IMR-90 (cell line): ENCODE measurements at regions not wholly inside any gene's neighbourhood (a gene's known extent, or its start where the extent isn't known, plus 50 kb on each side); places are given as distances from the start of the nearest gene placed in this dataset.

Experiments used
- ATAC-seq: fragments of 200-7000 bp; cut with Tn5 transposase; 2 replicates; pipeline ENCODE4 v1.9.1; 2020; ENCODE audit warnings: low read depth, mild to moderate bottlenecking, moderate library complexity
- BruUV-seq: library from RNA; stranded (reverse); fragments of 400-500 nt; replicated peaks from 2 replicates; lab custom pipeline; 2021; lab: Mats Ljungman, UMichigan
- CTCF ChIA-PET: fragments of 300-600 bp; formaldehyde crosslinking; extraction: SDS; loops from one replicate; lab custom pipeline; 2021; ENCODE audit warnings: antibody characterized with exemption; lab: Yijun Ruan, JAX
- POLR2A ChIA-PET: fragments of 300-600 bp; sonication (Branson Sonifier 250); formaldehyde crosslinking; loops from one replicate; lab custom pipeline; 2022; ENCODE audit warnings: antibody characterized with exemption; ENCODE audit not compliant: unreplicated experiment; lab: Charles Lee
- DNase-seq: peaks from one replicate; pipeline ENCODE4 v3.0.0; 2013
- H2AFZ ChIP-seq: replicated peaks from 2 replicates; pipeline ENCODE3; 2013; ENCODE audit warnings: low read length, mild to moderate bottlenecking; ENCODE audit not compliant: poor library complexity
- H2AK5ac ChIP-seq: 2 replicates; pipeline ENCODE4 v1.6.1; 2013; ENCODE audit warnings: low read depth, low read length, inconsistent platforms
- H2AK9ac ChIP-seq: replicated peaks from 2 replicates; pipeline ENCODE3; 2013; ENCODE audit warnings: mild to moderate bottlenecking, low read depth, low read length, moderate library complexity; ENCODE audit not compliant: poor library complexity
- H2BK120ac ChIP-seq: 2 replicates; pipeline ENCODE4 v1.6.1; 2013; ENCODE audit warnings: low read depth, low read length, inconsistent platforms
- H2BK15ac ChIP-seq: 3 replicates; pipeline ENCODE4 v1.6.1; 2013; ENCODE audit warnings: low read depth, low read length, inconsistent platforms
- H2BK20ac ChIP-seq: 2 replicates; pipeline ENCODE4 v1.6.1; 2013; ENCODE audit warnings: low read depth, mild to moderate bottlenecking, inconsistent platforms, low read length, moderate library complexity
- H2BK5ac ChIP-seq: 2 replicates; pipeline ENCODE4 v1.6.1; 2013; ENCODE audit warnings: mild to moderate bottlenecking, low read depth, low read length, inconsistent platforms; ENCODE audit not compliant: poor library complexity, severe bottlenecking
- H3K14ac ChIP-seq: replicated peaks from 2 replicates; pipeline ENCODE4 v1.6.1; 2013; ENCODE audit warnings: low read depth, low read length, inconsistent platforms
- H3K18ac ChIP-seq: 2 replicates; pipeline ENCODE4 v1.6.1; 2013; ENCODE audit warnings: low read depth, low read length, control low read depth
- H3K23ac ChIP-seq: 2 replicates; pipeline ENCODE4 v1.6.1; 2013; ENCODE audit warnings: low read depth, low read length, inconsistent platforms
- H3K27ac ChIP-seq: 2 replicates; pipeline ENCODE4 v1.5.1; 2013; ENCODE audit warnings: mild to moderate bottlenecking, control low read depth, low read length; ENCODE audit not compliant: insufficient read depth
- H3K27me3 ChIP-seq: 2 replicates; pipeline ENCODE4 v1.6.1; 2013; ENCODE audit warnings: low read length; ENCODE audit not compliant: control insufficient read depth, insufficient read depth
- H3K36me3 ChIP-seq: 2 replicates; pipeline ENCODE4 v1.6.1; 2013; ENCODE audit warnings: low read length, mixed read lengths; ENCODE audit not compliant: control insufficient read depth, insufficient read depth
- H3K4ac ChIP-seq: 2 replicates; pipeline ENCODE4 v1.6.1; 2013; ENCODE audit warnings: low read depth, low read length, inconsistent platforms
- H3K4me1 ChIP-seq: 2 replicates; pipeline ENCODE4 v1.6.1; 2013; ENCODE audit warnings: low read length, mixed read lengths; ENCODE audit not compliant: control insufficient read depth, insufficient read depth
- H3K4me2 ChIP-seq: 2 replicates; pipeline ENCODE4 v1.6.1; 2013; ENCODE audit warnings: low read depth, mild to moderate bottlenecking, control low read depth, low read length, moderate library complexity
- H3K4me3 ChIP-seq: 2 replicates; pipeline ENCODE4 v1.5.1; 2013; ENCODE audit warnings: low read depth, mild to moderate bottlenecking, control low read depth, low read length, moderate library complexity; ENCODE audit not compliant: insufficient read depth
- H3K56ac ChIP-seq: 2 replicates; pipeline ENCODE4 v1.6.1; 2013; ENCODE audit warnings: low read length, inconsistent platforms; ENCODE audit not compliant: insufficient read depth; ENCODE audit errors: extremely low read depth
- H3K79me1 ChIP-seq, 2 experiments: 2 replicates each; pipeline ENCODE4 v1.6.1; 2013; ENCODE audit warnings: low read length in 2 of 2, inconsistent platforms in 1 of 2, low read depth in 1 of 2
- H3K9ac ChIP-seq: 2 replicates; pipeline ENCODE4 v1.6.1; 2013; ENCODE audit warnings: low read depth, low read length, control low read depth
- H3K9me1 ChIP-seq: 2 replicates; pipeline ENCODE4 v1.6.1; 2013; ENCODE audit warnings: low read length, inconsistent platforms; ENCODE audit not compliant: insufficient read depth
- H3K9me3 ChIP-seq: 2 replicates; pipeline ENCODE4 v1.6.1; 2013; ENCODE audit warnings: low read length; ENCODE audit not compliant: control insufficient read depth, insufficient read depth
- H4K20me1 ChIP-seq: 2 replicates; pipeline ENCODE4 v1.6.1; 2013; ENCODE audit warnings: low read length, inconsistent platforms; ENCODE audit not compliant: insufficient read depth
- H4K5ac ChIP-seq: 2 replicates; pipeline ENCODE4 v1.6.1; 2013; ENCODE audit warnings: mild to moderate bottlenecking, low read depth, low read length, control low read depth
- H4K8ac ChIP-seq, 2 experiments: 2 replicates each; pipeline ENCODE4 v1.6.1; 2013; ENCODE audit warnings: low read depth in 2 of 2, low read length in 2 of 2, control low read depth in 1 of 2, inconsistent platforms in 1 of 2
- H4K91ac ChIP-seq: 2 replicates; pipeline ENCODE4 v1.6.1; 2013; ENCODE audit warnings: low read depth, low read length, inconsistent platforms; ENCODE audit not compliant: insufficient read depth
- FOS ChIP-seq: fragments of 150-350 bp; IDR thresholded peaks from 2 replicates; pipeline ENCODE4 v1.6.1; 2016; ENCODE audit warnings: low read depth, low read length
- RAD21 ChIP-seq: IDR thresholded peaks from 2 replicates; pipeline ENCODE4 v1.6.1; 2012; ENCODE audit warnings: low read length, improper control_type of control experiment
- WGBS, 2 experiments: methylation state at CpG; one replicate each; pipeline versions ENCODE4 v1.1.5 to v1.1.7; 2013; ENCODE audit warnings: missing lambda C conversion rate in 2 of 2; ENCODE audit not compliant: insufficient read length in 1 of 2; ENCODE audit errors: extremely low coverage in 2 of 2; 5-methylcytosine and 5-hydroxymethylcytosine counted together
- dilution Hi-C: fragments of 300-500 bp; cut with HindIII; formaldehyde crosslinking; loops from one replicate; pipeline ENCODE4 v1.14.3; 2018; ENCODE audit warnings: low sequenced_read_pairs; ENCODE audit not compliant: unreplicated experiment
- in situ Hi-C: fragments of 300-500 bp; cut with MboI; formaldehyde crosslinking; loops from 3 replicates; pipeline ENCODE4 v1.14.3; 2019; ENCODE audit warnings: low sequenced_read_pairs, inconsistent platforms, mixed read lengths
- intact Hi-C: fragments of 100-400 bp; cut with micrococcal nuclease; formaldehyde crosslinking; loops from 2 replicates; pipeline ENCODE4 v1.10.0; 2022

DNA sequence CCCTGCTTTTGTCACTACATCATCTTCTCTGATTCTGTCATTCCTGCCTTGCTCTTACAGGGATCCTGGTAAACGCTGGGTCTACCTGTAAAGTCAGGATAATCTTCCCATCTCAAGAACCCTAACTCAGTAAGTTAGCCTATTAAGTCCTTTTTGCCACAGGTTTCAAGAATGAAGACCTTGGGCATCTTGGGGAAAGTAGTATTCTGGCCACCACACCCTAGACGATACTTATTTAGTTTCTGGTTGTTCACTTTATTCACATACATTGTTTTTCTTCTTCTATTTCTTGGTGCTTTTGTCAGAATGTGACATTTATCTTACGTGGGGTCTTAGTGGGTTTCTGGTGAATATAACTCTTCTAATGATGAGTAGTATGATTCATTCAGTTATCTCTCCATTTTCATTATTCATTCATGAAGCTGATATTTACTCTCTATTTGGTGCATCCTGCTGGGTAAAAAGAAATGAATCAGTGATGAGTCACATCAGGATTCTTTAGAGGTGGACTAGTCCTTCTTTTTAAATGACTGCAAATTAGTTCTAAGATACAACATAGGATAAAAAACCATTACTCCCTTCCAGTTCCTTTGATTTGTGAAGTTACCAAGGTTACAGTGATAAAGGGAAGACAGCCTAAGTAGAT lies 514.4 kb upstream of the B3GALT2 start:
- no peaks in the 10 kb centered on the region for H3K36me3 ChIP-seq
- no peak overlapping the region; the same call in 1 of the 2 replicates for H4K5ac ChIP-seq
- peaks cover 3% of the 10 kb centered on the region; the same call in 1 of the 2 replicates for H3K9me3 ChIP-seq
- peak overlapping the region; percentile 17 for H2AK9ac ChIP-seq
- peak overlapping the region; percentile 94 for H2AK5ac ChIP-seq
- H2BK120ac ChIP-seq: peak overlapping the region; percentile 80
- ChIA-PET CTCF (interaction anchor here (0.6 kb wide), 2 partner anchors 9 to 534 kb away, joined by 3 to 5 read pairs; no protein-coding TSS in a partner anchor), POLR2A (no interaction called here)
- intact Hi-C loops: no loop called here
- H3K27me3 ChIP-seq: no peaks in the 10 kb centered on the region
- peaks cover 2% of the 10 kb centered on the region for H3K4me1 ChIP-seq
- peak overlapping the region; percentile 88 for H2BK20ac ChIP-seq
- H4K91ac ChIP-seq: peak overlapping the region; percentile 45
- no peak overlapping the region; the same call in 1 of the 2 replicates for H3K9ac ChIP-seq
- no peak overlapping the region for H2AFZ ChIP-seq
- no peak overlapping the region for H3K4me3 ChIP-seq
- H4K8ac ChIP-seq: peak overlapping the region in 1 of 2 experiments; percentile 75; a peak in 3 of 4 replicates
- in situ Hi-C loops: no loop called here
- TF ChIP-seq FOS (peak; percentile 88), RAD21 (no peak)
- BruUV-seq: no TSS peak
- H3K79me1 ChIP-seq: no peaks in the 10 kb centered on the region
- no CpG with 5 or more reads among the region's 3 CpGs for WGBS, 2 experiments
- H3K4me2 ChIP-seq: peak overlapping the region; percentile 38; the same call in 1 of the 2 replicates
- H4K20me1 ChIP-seq: no peaks in the 10 kb centered on the region
- ATAC-seq: peak; percentile 79
- peak overlapping the region; percentile 93 for H2BK15ac ChIP-seq
- H3K9me1 ChIP-seq: peaks cover 4% of the 10 kb centered on the region
- H3K27ac ChIP-seq: peak overlapping the region; percentile 44; the same call in 1 of the 2 replicates
- H3K18ac ChIP-seq: peak overlapping the region; percentile 1; the same call in 1 of the 2 replicates
- no peak overlapping the region for H3K56ac ChIP-seq
- no peak overlapping the region for H3K23ac ChIP-seq
- peak; percentile 79 for DNase-seq
- dilution Hi-C loops: no loop called here
- H3K14ac ChIP-seq: 0 out of 2 replicates have a peak overlapping the region, but pooled peaks have one; percentile 26
- no peak overlapping the region for H2BK5ac ChIP-seq
- peak overlapping the region; percentile 87 for H3K4ac ChIP-seq
